H1 (cell line): ENCODE measurements at regions not wholly inside any gene's neighbourhood (a gene's known extent, or its start where the extent isn't known, plus 50 kb on each side); places are given as distances from the start of the nearest gene placed in this dataset.

Experiments
- CTCF ChIA-PET: fragments of 300-600 bp; sonication (Branson Sonifier 250); formaldehyde crosslinking; loops from one replicate; lab custom pipeline; 2021; ENCODE audit not compliant: partially characterized antibody; lab: Charles Lee
- POLR2A ChIA-PET: fragments of 300-600 bp; sonication (Branson Sonifier 250); formaldehyde crosslinking; loops from one replicate; lab custom pipeline; 2021; ENCODE audit warnings: inconsistent platforms; ENCODE audit not compliant: partially characterized antibody; lab: Charles Lee
- DNase-seq, 2 experiments: peaks; one replicate each; pipeline versions ENCODE4 v3.0.0 to v3.0.0-alpha.2; 2010 to 2022; ENCODE audit warnings: low spot score in 2 of 2, low read depth in 1 of 2, mixed read lengths in 1 of 2
- FAIRE-seq: peaks from 2 replicates; lab custom pipeline; 2011; peaks lifted over from hg19 to GRCh38; lab: Jason Lieb, UNC
- H2AFZ ChIP-seq: 2 replicates; pipeline ENCODE4 v1.8.1; 2012; ENCODE audit warnings: low read length, inconsistent platforms
- H2AK5ac ChIP-seq: 2 replicates; pipeline ENCODE4 v1.6.1; 2013; ENCODE audit warnings: low read depth, low read length
- H2BK120ac ChIP-seq: replicated peaks from 2 replicates; pipeline ENCODE3; 2013; ENCODE audit warnings: low read depth, low read length, inconsistent platforms
- H2BK12ac ChIP-seq: 2 replicates; pipeline ENCODE4 v1.6.1; 2013; ENCODE audit warnings: low read depth, low read length
- H2BK15ac ChIP-seq: 2 replicates; pipeline ENCODE4 v1.6.1; 2013; ENCODE audit warnings: low read length
- H2BK20ac ChIP-seq: 2 replicates; pipeline ENCODE4 v1.6.1; 2013; ENCODE audit warnings: low read length
- H2BK5ac ChIP-seq: 2 replicates; pipeline ENCODE4 v1.6.1; 2013; ENCODE audit warnings: low read depth, low read length
- H3K14ac ChIP-seq: 2 replicates; pipeline ENCODE4 v1.6.1; 2013; ENCODE audit warnings: inconsistent platforms; ENCODE audit not compliant: insufficient read length
- H3K18ac ChIP-seq: 2 replicates; pipeline ENCODE4 v1.6.1; 2013; ENCODE audit warnings: low read length; ENCODE audit errors: extremely low read depth
- H3K23ac ChIP-seq: 2 replicates; pipeline ENCODE4 v1.6.1; 2013; ENCODE audit warnings: inconsistent platforms; ENCODE audit not compliant: insufficient read length
- H3K23me2 ChIP-seq: 2 replicates; pipeline ENCODE4 v1.6.1; 2013; ENCODE audit warnings: low read depth, low read length
- H3K27ac ChIP-seq: 2 replicates; pipeline ENCODE4 v1.6.1; 2011; ENCODE audit warnings: low read depth, low read length, inconsistent platforms
- H3K27me3 ChIP-seq, 4 experiments: replicated peaks in 1 of 4; 1 replicate in 1 of 4; 2 replicates in 3 of 4; pipeline versions ENCODE4 v1.6.1 to v1.8.1; 2011 to 2013; ENCODE audit warnings: low read length in 3 of 4, mild to moderate bottlenecking in 3 of 4, inconsistent platforms in 2 of 4, mixed read lengths in 2 of 4, moderate library complexity in 1 of 4; ENCODE audit not compliant: control insufficient read depth in 3 of 4, insufficient read depth in 3 of 4; ENCODE audit errors: extremely low read depth in 1 of 4
- H3K36me3 ChIP-seq, 4 experiments: 2 replicates each; pipeline versions ENCODE4 v1.6.1 to v1.8.1; 2011 to 2013; ENCODE audit warnings: mild to moderate bottlenecking in 4 of 4, low read length in 3 of 4, moderate library complexity in 2 of 4, control low read depth in 1 of 4, inconsistent platforms in 1 of 4; ENCODE audit not compliant: insufficient read depth in 4 of 4, control insufficient read depth in 2 of 4
- H3K4ac ChIP-seq: replicated peaks from 2 replicates; pipeline ENCODE3; 2013; ENCODE audit warnings: low read length, low read depth, mixed read lengths, inconsistent platforms; ENCODE audit not compliant: insufficient read length
- H3K4me1 ChIP-seq, 4 experiments: replicated peaks in 1 of 4; 1 replicate in 1 of 4; 2 replicates in 3 of 4; pipeline versions ENCODE4 v1.6.1 to v1.8.1; 2011 to 2013; ENCODE audit warnings: low read length in 3 of 4, inconsistent platforms in 2 of 4, mixed read lengths in 1 of 4; ENCODE audit not compliant: insufficient read depth in 4 of 4, control insufficient read depth in 3 of 4
- H3K4me2 ChIP-seq, 2 experiments: 2 replicates each; pipeline versions ENCODE4 v1.6.1 to v1.8.1; 2011 to 2013; ENCODE audit warnings: low read depth in 2 of 2, low read length in 2 of 2, control low read depth in 1 of 2, inconsistent platforms in 1 of 2, mild to moderate bottlenecking in 1 of 2; ENCODE audit not compliant: insufficient read depth in 1 of 2
- H3K4me3 ChIP-seq, 4 experiments: fragments of 200-600, 300-600 bp in 1 of 4; sonication (generic), shearing (Covaris generic), sonication (Bioruptor Twin) in 1 of 4; 2 replicates each; pipeline versions ENCODE4 v1.5.1 to v1.8.1; 2011 to 2016; ENCODE audit warnings: low read length in 4 of 4, low read depth in 3 of 4, control low read depth in 2 of 4, inconsistent platforms in 2 of 4, mild to moderate bottlenecking in 2 of 4, mixed read lengths in 1 of 4, moderate library complexity in 1 of 4; ENCODE audit not compliant: insufficient read depth in 2 of 4; ENCODE audit errors: extremely low read depth in 1 of 4
- H3K56ac ChIP-seq: replicated peaks from 2 replicates; pipeline ENCODE3; 2013; ENCODE audit warnings: low read depth, mild to moderate bottlenecking, mixed read lengths, low read length, inconsistent platforms; ENCODE audit not compliant: insufficient read length
- H3K79me1 ChIP-seq: 2 replicates; pipeline ENCODE4 v1.6.1; 2013; ENCODE audit warnings: low read depth, low read length, control low read depth
- H3K79me2 ChIP-seq, 2 experiments: 2 replicates each; pipeline versions ENCODE4 v1.6.1 to v1.8.1; 2012 to 2013; ENCODE audit warnings: low read length in 2 of 2, mild to moderate bottlenecking in 2 of 2, inconsistent platforms in 1 of 2; ENCODE audit not compliant: insufficient read depth in 2 of 2, control insufficient read depth in 1 of 2
- H3K9ac ChIP-seq, 4 experiments: replicated peaks in 1 of 4; 1 replicate in 1 of 4; 2 replicates in 3 of 4; pipeline versions ENCODE4 v1.6.1 to v1.8.1; 2011 to 2013; ENCODE audit warnings: low read depth in 3 of 4, low read length in 3 of 4, control low read depth in 2 of 4, mild to moderate bottlenecking in 2 of 4, moderate library complexity in 2 of 4, inconsistent platforms in 1 of 4; ENCODE audit errors: extremely low read depth in 1 of 4
- H3K9me3 ChIP-seq, 2 experiments: 2 replicates each; pipeline versions ENCODE4 v1.6.1 to v1.8.1; 2012 to 2013; ENCODE audit warnings: mild to moderate bottlenecking in 2 of 2, moderate library complexity in 2 of 2, control low read depth in 1 of 2, inconsistent platforms in 1 of 2, low read depth in 1 of 2, low read length in 1 of 2, mixed read lengths in 1 of 2; ENCODE audit not compliant: insufficient read depth in 2 of 2
- H4K20me1 ChIP-seq, 2 experiments: replicated peaks in 1 of 2; 2 replicates each; pipeline versions ENCODE3 to v1.8.1; 2011 to 2013; ENCODE audit warnings: inconsistent platforms in 2 of 2, low read length in 2 of 2, mild to moderate bottlenecking in 1 of 2; ENCODE audit not compliant: insufficient read depth in 2 of 2, control insufficient read depth in 1 of 2
- H4K5ac ChIP-seq: 2 replicates; pipeline ENCODE4 v1.6.1; 2013; ENCODE audit warnings: low read length, low read depth, mixed read lengths, inconsistent platforms; ENCODE audit not compliant: insufficient read length
- H4K8ac ChIP-seq: 2 replicates; pipeline ENCODE4 v1.8.0; 2013; ENCODE audit warnings: mild to moderate bottlenecking, moderate library complexity, low read length, inconsistent platforms; ENCODE audit not compliant: insufficient read depth; ENCODE audit errors: extremely low read depth
- H4K91ac ChIP-seq: replicated peaks from 2 replicates; pipeline ENCODE3; 2013; ENCODE audit warnings: low read length, mixed read lengths, inconsistent platforms; ENCODE audit not compliant: insufficient read length
- CEBPB ChIP-seq: IDR thresholded peaks from 2 replicates; pipeline ENCODE4 v1.6.1; 2012; ENCODE audit warnings: low read depth, low read length
- CHD1 ChIP-seq: IDR thresholded peaks from 2 replicates; pipeline ENCODE4 v1.6.1; 2012; ENCODE audit warnings: low read depth, low read length, improper control_type of control experiment
- CHD2 ChIP-seq: IDR thresholded peaks from 2 replicates; pipeline ENCODE4 v1.6.1; 2012; ENCODE audit warnings: low read length, improper control_type of control experiment
- CREB1 ChIP-seq: IDR thresholded peaks from 2 replicates; pipeline ENCODE4 v1.6.1; 2012; ENCODE audit warnings: inconsistent platforms
- CTBP2 ChIP-seq: IDR thresholded peaks from 2 replicates; pipeline ENCODE4 v1.7.0; 2011; ENCODE audit warnings: borderline replicate concordance, mild to moderate bottlenecking, moderate library complexity, mixed read lengths, low read length; ENCODE audit not compliant: insufficient read depth, insufficient read length
- JUND ChIP-seq: IDR thresholded peaks from 2 replicates; pipeline ENCODE4 v1.6.1; 2011; ENCODE audit warnings: mild to moderate bottlenecking, improper control_type of control experiment, low read length
- KDM1A ChIP-seq: fragments of 200-600, 300-600 bp; sonication (generic); IDR thresholded peaks from 2 replicates; pipeline ENCODE4 v1.7.1; 2016; ENCODE audit warnings: mild to moderate bottlenecking, low read length, borderline replicate concordance
- KDM4A ChIP-seq: IDR thresholded peaks from one replicate; pipeline ENCODE4 v1.7.1; 2012; ENCODE audit warnings: low read depth, mild to moderate bottlenecking, moderate library complexity, low read length, inconsistent platforms; ENCODE audit not compliant: severe bottlenecking
- NRF1 ChIP-seq: IDR thresholded peaks from 2 replicates; pipeline ENCODE4 v1.6.1; 2011; ENCODE audit warnings: mild to moderate bottlenecking, low read depth, low read length, improper control_type of control experiment
- PHF8 ChIP-seq: fragments of 200-600 bp; sonication (generic); conservative IDR thresholded peaks from 2 replicates; pipeline ENCODE4 v1.7.1; 2012; ENCODE audit warnings: low read depth, mild to moderate bottlenecking, inconsistent platforms, low read length, moderate library complexity
- RXRA ChIP-seq: IDR thresholded peaks from 2 replicates; pipeline ENCODE4 v1.6.1; 2011; ENCODE audit warnings: low read depth, mild to moderate bottlenecking, low read length, moderate library complexity; ENCODE audit not compliant: insufficient read depth
- TEAD4 ChIP-seq: IDR thresholded peaks from 2 replicates; pipeline ENCODE4 v1.6.1; 2012; ENCODE audit warnings: low read depth, low read length, inconsistent platforms, mixed read lengths
- WGBS, 2 experiments: shearing (Covaris generic) in 1 of 2; methylation state at CpG; one replicate each; pipeline versions ENCODE4 v1.1.6 to v1.1.7; 2013 to 2015; ENCODE audit warnings: low lambda C conversion rate in 2 of 2, mixed read lengths in 2 of 2, inconsistent platforms in 1 of 2, low coverage in 1 of 2, missing lambda C conversion rate in 1 of 2; ENCODE audit not compliant: insufficient replicate concordance in 2 of 2, insufficient coverage in 1 of 2, insufficient read length in 1 of 2; ENCODE audit errors: extremely low coverage in 1 of 2, missing lambda C conversion rate in 1 of 2; 5-methylcytosine and 5-hydroxymethylcytosine counted together
- TF ChIP-seq, protein P1 (sequence below): IDR thresholded peaks from 2 replicates; pipeline ENCODE4 v1.6.1; 2011; ENCODE audit warnings: low read length, improper control_type of control experiment

DNA sequence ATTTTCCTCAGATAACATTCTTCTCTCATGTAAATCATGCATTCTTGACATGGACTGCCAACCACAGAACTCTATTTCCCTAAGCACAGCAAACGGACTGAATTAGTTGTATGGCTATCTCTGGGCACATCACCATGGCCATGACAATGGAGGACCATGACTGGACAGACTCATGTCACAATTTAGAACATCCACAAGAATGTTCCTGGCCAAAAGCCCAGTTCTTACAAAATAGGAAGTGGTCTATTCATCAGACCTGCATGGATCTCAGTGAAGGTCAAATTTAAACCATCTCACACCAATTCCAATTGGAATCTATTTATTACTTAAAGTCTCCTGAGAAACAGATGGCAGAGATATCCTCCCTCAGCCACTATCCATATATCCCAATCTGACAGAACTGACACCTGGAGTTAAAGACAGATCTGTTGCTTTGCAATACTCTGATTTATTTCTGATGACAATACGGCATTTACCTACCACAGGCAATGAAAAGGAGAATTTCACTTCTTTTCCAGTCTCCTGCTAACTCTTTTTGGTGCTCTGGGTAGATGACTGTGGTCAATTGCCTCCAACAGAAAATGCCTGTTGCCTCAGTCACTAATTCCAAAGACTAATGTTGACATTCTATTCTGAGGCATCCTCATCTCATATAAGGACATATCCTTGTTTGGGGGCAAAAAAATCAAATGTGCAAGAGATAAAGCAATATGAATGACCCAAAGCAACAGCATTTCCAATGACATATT, 254.8 kb downstream of the HTR7 start:
- H3K9ac ChIP-seq, result no peak overlapping the region
- WGBS, 2 experiments, result 84% methylated on average over 2 of the region's 2 CpGs; no CpG with 5 or more reads in 1 of the 2 experiments
- no peak overlapping the region for H3K4me3 ChIP-seq
- no peak overlapping the region for H3K4me2 ChIP-seq
- no peak overlapping the region for H3K4ac ChIP-seq
- H2AK5ac ChIP-seq, result no peak overlapping the region
- no peak overlapping the region for H3K56ac ChIP-seq
- POLR2A ChIA-PET, result no interaction called here
- no peak overlapping the region for H2BK5ac ChIP-seq
- no peaks in the 10 kb centered on the region for H3K79me2 ChIP-seq
- H3K27ac ChIP-seq, result no peak overlapping the region
- H3K18ac ChIP-seq, result no peak overlapping the region
- no peak overlapping the region for H4K91ac ChIP-seq
- no peaks in the 10 kb centered on the region for H3K27me3 ChIP-seq
- no peaks in the 10 kb centered on the region for H3K79me1 ChIP-seq
- H3K14ac ChIP-seq, result no peak overlapping the region
- no peak overlapping the region for H3K23ac ChIP-seq
- H2BK12ac ChIP-seq, result no peak overlapping the region
- no peak overlapping the region for H4K5ac ChIP-seq
- no peak overlapping the region for H2AFZ ChIP-seq
- no peak for FAIRE-seq
- CTCF ChIA-PET, result interaction anchor here (1.1 kb wide), 1 partner anchor 10 kb away, joined by 3 read pairs; no protein-coding TSS in a partner anchor
- no peak for DNase-seq
- H3K36me3 ChIP-seq, result no peaks in the 10 kb centered on the region
- no peak overlapping the region for H2BK120ac ChIP-seq
- no peak overlapping the region for H2BK20ac ChIP-seq
- no peaks in the 10 kb centered on the region for H3K4me1 ChIP-seq
- H3K9me3 ChIP-seq, result peaks cover 0 to 3% of the 10 kb centered on the region in 2 experiments; a peak in 1 of 4 replicates
- no peaks in the 10 kb centered on the region for H4K20me1 ChIP-seq
- H4K8ac ChIP-seq, result no peak overlapping the region
- H2BK15ac ChIP-seq, result no peak overlapping the region
- no peaks in the 10 kb centered on the region for H3K23me2 ChIP-seq
- TF ChIP-seq CTBP2 (no peak), CHD2 (no peak), RXRA (no peak), CREB1 (no peak), CEBPB (no peak), PHF8 (no peak), KDM4A (no peak), CHD1 (no peak), TEAD4 (no peak), NRF1 (no peak), JUND (no peak), KDM1A (no peak)
- TF ChIP-seq, protein P1, sequence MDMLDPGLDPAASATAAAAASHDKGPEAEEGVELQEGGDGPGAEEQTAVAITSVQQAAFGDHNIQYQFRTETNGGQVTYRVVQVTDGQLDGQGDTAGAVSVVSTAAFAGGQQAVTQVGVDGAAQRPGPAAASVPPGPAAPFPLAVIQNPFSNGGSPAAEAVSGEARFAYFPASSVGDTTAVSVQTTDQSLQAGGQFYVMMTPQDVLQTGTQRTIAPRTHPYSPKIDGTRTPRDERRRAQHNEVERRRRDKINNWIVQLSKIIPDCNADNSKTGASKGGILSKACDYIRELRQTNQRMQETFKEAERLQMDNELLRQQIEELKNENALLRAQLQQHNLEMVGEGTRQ, result no peak
